GM18868 (cell line): ENCODE measurements at regions not wholly inside any gene's neighbourhood (a gene's known extent, or its start where the extent isn't known, plus 50 kb on each side); places are given as distances from the start of the nearest gene placed in this dataset.

ENCODE experiments used
- ATAC-seq: cut with Tn5 transposase; IDR thresholded peaks from one replicate; pipeline ENCODE4 v1.9.1; 2021; ENCODE audit warnings: mild to moderate bottlenecking, moderate library complexity; ENCODE audit not compliant: unreplicated experiment

- no peak for ATAC-seq
These were observed 375.0 kb downstream of the MAN2A1 start for GRCh38 chr5:110064603-110065268.

DNA sequence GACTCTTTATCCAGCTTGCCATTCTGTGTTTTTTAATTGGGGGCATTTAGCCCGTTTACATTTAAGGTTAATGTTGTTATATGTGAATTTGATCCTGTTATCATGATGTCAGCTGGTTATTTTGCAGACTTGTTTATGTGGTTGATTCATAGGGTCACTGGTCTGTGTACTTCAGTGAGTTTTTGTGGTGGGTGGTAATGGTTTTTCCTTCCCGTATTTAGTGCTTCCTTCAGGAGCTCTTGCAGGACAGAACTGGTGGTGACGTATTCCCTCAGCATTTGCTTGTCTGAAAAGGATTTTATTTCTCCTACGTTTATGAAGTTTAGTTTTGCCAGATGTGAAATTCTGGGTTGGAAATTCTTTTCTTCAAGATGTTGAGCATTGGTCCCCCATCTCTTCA is 381.1 kb downstream of the MAN2A1 start:
- ATAC-seq = no peak

- ATAC-seq = no peak
These were observed 382.9 kb downstream of the MAN2A1 start for GRCh38 chr5:110072651-110073050.

DNA sequence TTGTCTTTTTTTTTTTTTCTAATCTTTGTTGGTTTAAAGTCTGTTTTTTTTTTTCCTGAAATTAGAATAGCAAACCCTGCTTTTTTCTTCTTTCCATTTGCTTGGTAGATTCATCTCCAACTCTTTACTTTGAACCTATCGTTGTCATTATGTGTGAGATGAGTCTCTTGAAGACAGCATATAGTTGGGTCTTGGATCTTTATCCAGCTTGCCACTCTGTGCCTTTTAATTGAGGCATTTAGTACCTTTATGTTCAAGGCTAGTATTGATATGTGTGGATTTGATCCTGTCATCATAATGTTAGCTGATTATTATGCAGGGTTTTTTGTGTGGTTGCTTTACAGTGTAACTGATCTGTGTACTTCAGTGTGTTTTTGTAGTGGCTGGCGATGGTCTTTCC is 383.8 kb downstream of the MAN2A1 start:
- ATAC-seq = no peak

DNA sequence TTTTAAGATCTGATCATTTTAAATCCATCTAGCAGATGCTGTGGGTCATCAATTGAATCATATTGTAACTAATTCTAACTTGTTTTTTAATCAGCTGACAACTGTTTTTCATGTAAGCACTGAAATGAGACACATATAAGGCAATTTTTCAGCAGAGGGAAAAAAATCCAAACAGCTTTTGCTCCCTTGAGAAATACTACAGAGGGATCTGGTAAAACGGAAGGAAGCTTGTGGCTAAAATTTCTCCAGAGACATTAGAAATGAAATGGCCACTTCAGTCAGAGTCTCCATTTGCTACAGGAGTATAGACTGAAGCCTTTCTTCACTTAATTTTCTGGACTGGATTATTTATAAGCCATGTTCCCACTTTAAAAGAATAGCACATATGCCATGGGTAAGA is 385.9 kb downstream of the MAN2A1 start:
- ATAC-seq = no peak

DNA sequence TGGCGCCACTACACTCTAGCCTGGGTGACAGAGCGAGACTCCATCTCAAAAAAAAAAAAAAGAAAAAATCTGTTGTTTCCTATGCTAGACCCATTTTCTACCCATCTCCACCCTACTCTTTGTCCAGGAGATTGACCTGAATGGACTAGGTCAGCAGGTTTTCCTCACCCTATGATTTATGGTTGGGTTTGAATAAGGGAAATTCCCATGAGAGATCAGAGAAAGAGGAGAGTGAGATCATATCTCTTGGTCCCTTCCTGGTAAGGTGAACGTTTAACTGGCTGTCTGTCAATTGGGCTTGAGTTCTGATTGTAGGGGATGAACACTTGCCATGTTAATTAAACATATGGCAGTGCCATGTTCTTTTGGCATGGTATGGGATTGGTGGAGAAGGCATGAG is 387.4 kb downstream of the MAN2A1 start:
- no peak for ATAC-seq

GRCh38 chr5:110082194-110082593 is 392.5 kb downstream of the MAN2A1 start:
- ATAC-seq = no peak

DNA sequence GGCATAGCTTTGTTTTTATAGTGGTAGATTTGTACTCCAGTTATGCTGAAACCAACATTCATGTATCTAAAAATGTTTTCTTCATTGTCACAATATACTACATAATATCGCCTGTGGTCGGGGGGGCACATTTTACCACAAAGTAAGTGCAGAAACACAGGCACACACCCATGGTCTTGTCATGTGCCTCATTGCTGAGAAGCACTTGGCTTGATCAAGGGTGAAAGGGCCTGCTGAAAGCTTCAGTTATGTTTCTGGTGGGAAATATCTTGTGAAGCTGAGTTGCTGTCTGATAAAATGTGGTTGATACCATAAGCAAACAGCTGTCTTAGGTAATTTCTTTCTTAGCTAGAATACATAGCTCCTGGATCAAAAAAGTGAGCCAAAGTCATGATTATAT is 393.1 kb downstream of the MAN2A1 start:
- no peak for ATAC-seq

GRCh38 chr5:110085826-110086225 is 396.1 kb downstream of the MAN2A1 start:
- ATAC-seq = no peak

- ATAC-seq = no peak
These were observed 397.1 kb downstream of the MAN2A1 start for GRCh38 chr5:110086658-110087388.

DNA sequence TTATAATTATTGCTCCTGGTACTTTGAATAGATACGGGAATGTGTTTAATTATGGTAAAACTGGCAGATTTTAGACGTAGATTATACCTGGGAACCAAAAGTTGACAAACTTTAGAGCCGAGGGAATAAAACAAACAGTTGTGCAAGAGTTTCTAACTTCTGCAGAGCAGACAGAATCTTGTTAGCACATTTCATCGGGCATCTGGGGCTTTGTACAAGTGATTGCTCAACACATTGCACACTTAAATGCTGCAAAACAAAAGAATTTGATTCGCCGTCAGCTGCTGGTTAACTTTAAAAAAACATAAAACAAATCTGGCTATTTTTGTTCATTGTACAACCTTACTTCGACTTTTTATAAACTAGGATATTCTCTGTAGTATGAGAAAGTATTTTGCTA is 398.1 kb downstream of the MAN2A1 start:
- no peak for ATAC-seq

GRCh38 chr5:110088676-110089436 is 399.1 kb downstream of the MAN2A1 start:
- no peak for ATAC-seq

DNA sequence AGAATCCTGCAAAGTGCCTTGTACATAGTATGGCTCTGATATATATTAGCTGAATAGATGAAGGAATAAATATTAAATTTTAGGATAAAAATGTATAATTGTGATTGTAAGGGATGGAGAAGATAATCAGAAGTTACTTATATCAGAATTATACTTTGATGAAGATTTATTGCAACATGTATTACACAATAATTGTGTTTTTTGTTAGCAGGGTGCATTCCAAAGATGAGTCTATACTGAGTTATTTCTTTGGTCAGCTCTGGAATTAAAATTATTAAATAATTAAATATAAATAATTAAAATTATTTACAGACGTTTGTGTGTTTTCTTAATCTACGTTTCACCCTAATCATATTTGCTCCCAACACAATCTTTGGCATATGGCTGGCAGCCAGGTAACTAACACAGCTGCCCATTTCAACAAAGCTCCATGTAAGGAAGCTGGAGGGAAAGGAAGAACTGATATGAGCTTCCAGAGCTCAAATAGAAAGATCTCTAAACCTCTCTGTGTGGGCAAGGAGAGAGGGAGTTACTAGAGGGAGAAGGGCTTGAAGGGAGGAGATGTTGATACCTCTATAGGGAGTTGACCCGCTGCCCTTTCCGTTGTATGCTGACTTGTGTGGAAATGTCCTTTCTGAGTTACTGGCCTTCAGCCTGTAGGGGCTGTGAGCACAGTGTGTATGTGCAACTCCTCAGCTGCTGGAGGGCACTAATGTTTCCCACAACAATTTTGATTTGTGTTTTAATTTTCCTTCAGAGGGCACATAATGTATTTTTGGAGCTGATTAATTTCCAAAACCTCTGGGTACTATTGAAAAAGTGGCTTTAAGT is 403.4 kb downstream of the MAN2A1 start:
- ATAC-seq = no peak

- no peak for ATAC-seq
These were observed 404.4 kb downstream of the MAN2A1 start for GRCh38 chr5:110094109-110094508.

- no peak for ATAC-seq
These were observed 404.8 kb downstream of the MAN2A1 start for GRCh38 chr5:110094548-110094947.

GRCh38 chr5:110096419-110096818 is 406.7 kb downstream of the MAN2A1 start:
- ATAC-seq = no peak

DNA sequence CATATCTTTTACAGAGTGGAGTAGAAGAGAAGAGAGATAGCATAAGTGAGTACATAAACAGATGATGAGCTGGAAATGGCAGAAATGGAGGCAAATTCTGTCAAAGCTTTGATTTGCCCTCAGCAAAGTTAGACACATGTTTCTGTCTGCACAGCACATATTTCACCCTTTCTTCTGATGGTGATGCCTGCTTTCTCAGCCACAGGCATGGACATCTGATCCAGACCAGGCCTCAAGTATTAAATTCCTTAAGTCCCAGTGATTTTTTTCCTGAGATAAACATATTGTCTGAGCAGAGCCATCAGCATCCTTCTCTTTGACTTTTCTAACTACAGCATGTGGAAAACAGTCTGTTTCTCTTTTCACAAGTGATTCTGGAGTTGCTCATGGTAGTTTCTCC is 409.8 kb downstream of the MAN2A1 start:
- no peak for ATAC-seq

- ATAC-seq = no peak
These were observed 413.4 kb downstream of the MAN2A1 start for GRCh38 chr5:110103081-110103480.

GRCh38 chr5:110104060-110104725 is 414.5 kb downstream of the MAN2A1 start:
- ATAC-seq = no peak
